ENCODE measurements at regions not wholly inside any gene's neighbourhood (a gene's known extent, or its start where the extent isn't known, plus 50 kb on each side); places are given as distances from the start of the nearest gene placed in this dataset.

- no peak for DNase-seq (ENCODE audit: low read depth in 2 of 2)
- no peaks in the 10 kb centered on the region for H3K9me3 ChIP-seq (ENCODE audit: control insufficient read depth, insufficient read depth, low read depth, low read length)
- H3K27ac ChIP-seq (ENCODE audit: insufficient read depth, low read length) = no peak overlapping the region
These were observed 479.1 kb downstream of the ZBBX start for GRCh38 chr3:166900866-166901577.

GRCh38 chr3:166897811-166898210 lies 482.3 kb downstream of the ZBBX start:
- Histone ChIP-seq H3K27me3 (ENCODE audit: control insufficient read depth, insufficient read depth, low read length) (no peaks in the 10 kb centered on the region), H3K4me2 (ENCODE audit: extremely low read depth, insufficient read depth, low read length) (no peak overlapping the region), H3K9ac (ENCODE audit: insufficient read depth, low read length) (no peak overlapping the region), H3K36me3 (ENCODE audit: control insufficient read depth, insufficient read depth, low read length) (no peaks in the 10 kb centered on the region), H3K4me1 (ENCODE audit: control insufficient read depth, extremely low read depth, insufficient read depth, low read length) (no peaks in the 10 kb centered on the region), H3K27ac (ENCODE audit: insufficient read depth, low read length) (no peak overlapping the region), H2AFZ (ENCODE audit: low read length) (no peak overlapping the region), H3K9me3 (ENCODE audit: control insufficient read depth, insufficient read depth, low read depth, low read length) (no peaks in the 10 kb centered on the region), H3K79me2 (ENCODE audit: control insufficient read depth, insufficient read depth, low read length) (no peaks in the 10 kb centered on the region), H4K20me1 (ENCODE audit: control insufficient read depth, extremely low read depth, insufficient read depth, low read length) (no peaks in the 10 kb centered on the region), H3K4me3 (replicated peaks in 1 of 4; ENCODE audit: control extremely low read depth in 1 of 4, insufficient read depth in 1 of 4, low read depth in 3 of 4, low read length in 4 of 4) (no peak overlapping the region)
- DNase-seq (ENCODE audit: low read depth in 2 of 2) = no peak
- TF ChIP-seq EZH2 (IDR thresholded peaks at IDR 0.05; ENCODE audit: low read length, missing control alignments) = no peak
- TF ChIP-seq, protein P1, sequence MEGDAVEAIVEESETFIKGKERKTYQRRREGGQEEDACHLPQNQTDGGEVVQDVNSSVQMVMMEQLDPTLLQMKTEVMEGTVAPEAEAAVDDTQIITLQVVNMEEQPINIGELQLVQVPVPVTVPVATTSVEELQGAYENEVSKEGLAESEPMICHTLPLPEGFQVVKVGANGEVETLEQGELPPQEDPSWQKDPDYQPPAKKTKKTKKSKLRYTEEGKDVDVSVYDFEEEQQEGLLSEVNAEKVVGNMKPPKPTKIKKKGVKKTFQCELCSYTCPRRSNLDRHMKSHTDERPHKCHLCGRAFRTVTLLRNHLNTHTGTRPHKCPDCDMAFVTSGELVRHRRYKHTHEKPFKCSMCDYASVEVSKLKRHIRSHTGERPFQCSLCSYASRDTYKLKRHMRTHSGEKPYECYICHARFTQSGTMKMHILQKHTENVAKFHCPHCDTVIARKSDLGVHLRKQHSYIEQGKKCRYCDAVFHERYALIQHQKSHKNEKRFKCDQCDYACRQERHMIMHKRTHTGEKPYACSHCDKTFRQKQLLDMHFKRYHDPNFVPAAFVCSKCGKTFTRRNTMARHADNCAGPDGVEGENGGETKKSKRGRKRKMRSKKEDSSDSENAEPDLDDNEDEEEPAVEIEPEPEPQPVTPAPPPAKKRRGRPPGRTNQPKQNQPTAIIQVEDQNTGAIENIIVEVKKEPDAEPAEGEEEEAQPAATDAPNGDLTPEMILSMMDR (conservative IDR thresholded peaks at IDR 0.05 in 1 of 2, IDR thresholded peaks at IDR 0.05 in 1 of 2; ENCODE audit: low read depth in 1 of 2, low read length in 2 of 2) = no peak

More at GRCh38 chr3:166900866-166901577, 479.1 kb downstream of the ZBBX start:
- no peak overlapping the region for H3K4me2 ChIP-seq (ENCODE audit: extremely low read depth, insufficient read depth, low read length)
- TF ChIP-seq, protein P1 (conservative IDR thresholded peaks at IDR 0.05 in 1 of 2, IDR thresholded peaks at IDR 0.05 in 1 of 2; ENCODE audit: low read depth in 1 of 2, low read length in 2 of 2) = no peak
- no peak for TF ChIP-seq EZH2 (IDR thresholded peaks at IDR 0.05; ENCODE audit: low read length, missing control alignments)
- H4K20me1 ChIP-seq (ENCODE audit: control insufficient read depth, extremely low read depth, insufficient read depth, low read length) = no peaks in the 10 kb centered on the region
- H3K4me1 ChIP-seq (ENCODE audit: control insufficient read depth, extremely low read depth, insufficient read depth, low read length) = no peaks in the 10 kb centered on the region
- H2AFZ ChIP-seq (ENCODE audit: low read length) = no peak overlapping the region
- no peak overlapping the region for H3K9ac ChIP-seq (ENCODE audit: insufficient read depth, low read length)
- H3K27me3 ChIP-seq (ENCODE audit: control insufficient read depth, insufficient read depth, low read length) = no peaks in the 10 kb centered on the region
- H3K79me2 ChIP-seq (ENCODE audit: control insufficient read depth, insufficient read depth, low read length) = no peaks in the 10 kb centered on the region
- H3K36me3 ChIP-seq (ENCODE audit: control insufficient read depth, insufficient read depth, low read length) = no peaks in the 10 kb centered on the region
- H3K4me3 ChIP-seq (replicated peaks in 1 of 4; ENCODE audit: control extremely low read depth in 1 of 4, insufficient read depth in 1 of 4, low read depth in 3 of 4, low read length in 4 of 4) = no peak overlapping the region

DNA sequence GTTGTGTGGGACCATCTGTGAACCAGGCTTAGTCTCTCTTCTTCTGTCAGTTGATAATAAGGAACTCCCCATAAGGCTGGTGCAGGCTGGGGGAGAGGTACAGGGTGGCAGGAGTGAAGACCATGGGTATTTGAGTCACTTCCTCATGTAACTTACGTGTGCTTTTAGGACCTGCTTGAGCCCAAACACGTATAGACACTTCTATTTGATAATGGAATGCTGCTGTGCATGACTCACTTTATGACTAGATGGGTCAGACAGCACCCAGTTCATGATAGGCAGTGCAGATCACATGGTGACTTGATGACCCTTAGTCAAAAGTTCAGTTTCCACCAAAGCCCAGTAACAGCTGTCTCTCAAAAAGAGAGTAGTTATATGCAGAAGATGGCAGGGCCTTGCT lies 490.9 kb downstream of the ZBBX start:
- Histone ChIP-seq H3K27me3 (ENCODE audit: control insufficient read depth, insufficient read depth, low read length) (no peaks in the 10 kb centered on the region), H3K4me2 (ENCODE audit: extremely low read depth, insufficient read depth, low read length) (no peak overlapping the region), H3K79me2 (ENCODE audit: control insufficient read depth, insufficient read depth, low read length) (no peaks in the 10 kb centered on the region), H3K27ac (ENCODE audit: insufficient read depth, low read length) (no peak overlapping the region), H3K36me3 (ENCODE audit: control insufficient read depth, insufficient read depth, low read length) (no peaks in the 10 kb centered on the region), H3K9me3 (ENCODE audit: control insufficient read depth, insufficient read depth, low read depth, low read length) (no peaks in the 10 kb centered on the region), H3K9ac (ENCODE audit: insufficient read depth, low read length) (no peak overlapping the region), H2AFZ (ENCODE audit: low read length) (no peak overlapping the region), H3K4me3 (replicated peaks in 1 of 4; ENCODE audit: control extremely low read depth in 1 of 4, insufficient read depth in 1 of 4, low read depth in 3 of 4, low read length in 4 of 4) (no peak overlapping the region), H3K4me1 (ENCODE audit: control insufficient read depth, extremely low read depth, insufficient read depth, low read length) (no peaks in the 10 kb centered on the region), H4K20me1 (ENCODE audit: control insufficient read depth, extremely low read depth, insufficient read depth, low read length) (no peaks in the 10 kb centered on the region)
- TF ChIP-seq EZH2 (IDR thresholded peaks at IDR 0.05; ENCODE audit: low read length, missing control alignments) = no peak
- TF ChIP-seq, protein P1 (conservative IDR thresholded peaks at IDR 0.05 in 1 of 2, IDR thresholded peaks at IDR 0.05 in 1 of 2; ENCODE audit: low read depth in 1 of 2, low read length in 2 of 2) = no peak
- no peak for DNase-seq (ENCODE audit: low read depth in 2 of 2)
